ENCODE measurements at regions not wholly inside any gene's neighbourhood (a gene's known extent, or its start where the extent isn't known, plus 50 kb on each side); places are given as distances from the start of the nearest gene placed in this dataset.

DNA sequence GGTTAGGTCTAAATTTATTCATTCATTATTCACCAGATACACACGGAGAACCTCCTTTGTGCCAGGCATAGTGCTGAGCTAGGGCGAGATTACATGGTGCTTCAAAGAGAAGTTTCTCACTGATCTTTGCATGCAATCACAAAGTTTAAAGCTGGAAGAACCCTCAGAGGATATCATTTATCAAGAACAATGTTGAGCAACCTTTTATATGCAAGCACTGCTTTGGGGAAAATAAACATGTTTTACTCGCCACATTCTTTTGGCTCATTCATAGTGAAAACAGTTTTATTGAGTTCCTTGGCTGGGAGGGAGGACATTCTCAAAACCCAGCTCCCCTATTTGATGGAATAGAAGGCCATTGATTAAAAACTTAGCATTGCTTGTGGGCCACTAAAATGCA, 49.8 kb upstream of the XYLT1 start:
- no peak for DNase-seq
